GM12878 (cell line): ENCODE measurements at regions not wholly inside any gene's neighbourhood (a gene's known extent, or its start where the extent isn't known, plus 50 kb on each side); places are given as distances from the start of the nearest gene placed in this dataset.

ENCODE experiments used
- ATAC-seq: fragments of 200-7000 bp; cut with Tn5 transposase; 3 replicates; pipeline ENCODE4 v1.9.1; 2020; ENCODE audit warnings: mild to moderate bottlenecking, moderate library complexity
- BruUV-seq: library from RNA; stranded (reverse); fragments of 400-500 nt; replicated peaks from 2 replicates; lab custom pipeline; 2021; lab: Mats Ljungman, UMichigan
- CTCF ChIA-PET: fragments of 300-600 bp; sonication (Branson Sonifier 250); formaldehyde crosslinking; extraction: SDS; loops from one replicate; lab custom pipeline; 2021; ENCODE audit warnings: inconsistent platforms; lab: Yijun Ruan, JAX
- POLR2A ChIA-PET: fragments of 350-600 bp; formaldehyde crosslinking; extraction: SDS; loops from one replicate; lab custom pipeline; 2021; ENCODE audit warnings: inconsistent platforms; lab: Charles Lee
- RAD21 ChIA-PET: fragments of 300-600 bp; sonication (Branson Sonifier 250); formaldehyde crosslinking; loops from one replicate; lab custom pipeline; 2023; ENCODE audit warnings: antibody characterized with exemption; ENCODE audit not compliant: unreplicated experiment; lab: Charles Lee
- SMC1A ChIA-PET: fragments of 300-600 bp; sonication (Branson Sonifier 250); formaldehyde crosslinking; loops from one replicate; lab custom pipeline; 2023; ENCODE audit not compliant: unreplicated experiment, uncharacterized antibody; lab: Charles Lee
- DNase-seq: peaks from one replicate; pipeline ENCODE4 v3.0.0-alpha.2; 2011; ENCODE audit warnings: low read depth, low spot score
- FAIRE-seq: peaks from 3 replicates; lab custom pipeline; 2011; peaks lifted over from hg19 to GRCh38; lab: Jason Lieb, UNC
- H2AFZ ChIP-seq: 2 replicates; pipeline ENCODE4 v1.6.0; 2011; ENCODE audit warnings: low read depth, low read length, control low read depth; ENCODE audit not compliant: control insufficient read depth
- H3K27ac ChIP-seq: 2 replicates; pipeline ENCODE4 v1.5.1; 2011; ENCODE audit warnings: control low read depth; ENCODE audit not compliant: control insufficient read depth, insufficient read depth
- H3K27me3 ChIP-seq, 2 experiments: replicated peaks in 1 of 2; 2 replicates each; pipeline versions ENCODE4 v1.6.0 to v1.6.1; 2011; ENCODE audit warnings: low read length in 1 of 2; ENCODE audit not compliant: control insufficient read depth in 2 of 2, insufficient read depth in 2 of 2
- H3K36me3 ChIP-seq, 2 experiments: 2 replicates each; pipeline ENCODE4 v1.5.1; 2011; ENCODE audit warnings: low read length in 1 of 2; ENCODE audit not compliant: control insufficient read depth in 2 of 2, insufficient read depth in 2 of 2
- H3K4me1 ChIP-seq: 2 replicates; pipeline ENCODE4 v1.6.1; 2011; ENCODE audit warnings: mild to moderate bottlenecking, low read length, moderate library complexity, mixed read lengths; ENCODE audit not compliant: control insufficient read depth, insufficient read depth
- H3K4me2 ChIP-seq: 2 replicates; pipeline ENCODE4 v1.6.0; 2011; ENCODE audit warnings: control low read depth; ENCODE audit not compliant: control insufficient read depth, insufficient read depth
- H3K4me3 ChIP-seq: fragments of 200-600 bp; sonication (generic); 2 replicates; pipeline ENCODE4 v1.5.1; 2016
- H3K79me2 ChIP-seq: 2 replicates; pipeline ENCODE4 v1.6.0; 2011; ENCODE audit warnings: low read length; ENCODE audit not compliant: control insufficient read depth, insufficient read depth
- H3K9ac ChIP-seq: 2 replicates; pipeline ENCODE4 v1.8.0; 2011; ENCODE audit warnings: low read length, control low read depth, mixed read lengths; ENCODE audit not compliant: control insufficient read depth, insufficient read depth
- H3K9me3 ChIP-seq: replicated peaks from 3 replicates; pipeline ENCODE4 v1.5.1; 2011; ENCODE audit warnings: mild to moderate bottlenecking, low read length; ENCODE audit not compliant: control insufficient read depth, insufficient read depth
- H4K20me1 ChIP-seq: 2 replicates; pipeline ENCODE4 v1.6.0; 2011; ENCODE audit not compliant: control insufficient read depth, insufficient read depth
- BCLAF1 ChIP-seq: fragments of 450-650 bp; IDR thresholded peaks from 2 replicates; pipeline ENCODE4 v1.6.1; 2017; ENCODE audit warnings: antibody characterized with exemption, mild to moderate bottlenecking, moderate library complexity
- IRF4 ChIP-seq: IDR thresholded peaks from 2 replicates; pipeline ENCODE4 v1.6.1; 2011; ENCODE audit warnings: low read depth, low read length
- KDM1A ChIP-seq: fragments of 200-600 bp; sonication (generic); IDR thresholded peaks from 2 replicates; pipeline ENCODE4 v1.6.1; 2016; ENCODE audit warnings: borderline replicate concordance
- TCF7 ChIP-seq: IDR thresholded peaks from 2 replicates; pipeline ENCODE4 v1.6.1; 2014; ENCODE audit warnings: antibody characterized with exemption, borderline replicate concordance
- ZBTB33 ChIP-seq: fragments of 450-650 bp; IDR thresholded peaks from 2 replicates; pipeline ENCODE4 v1.6.1; 2017; ENCODE audit warnings: mild to moderate bottlenecking
- ZBTB4 ChIP-seq: fragments of 450-650 bp; formaldehyde crosslinking; IDR thresholded peaks from 2 replicates; pipeline ENCODE4 v1.4.0; 2022; ENCODE audit warnings: mild to moderate bottlenecking, moderate library complexity
- ZNF24 ChIP-seq: fragments of 450-650 bp; IDR thresholded peaks from 2 replicates; pipeline ENCODE4 v1.6.1; 2017; ENCODE audit warnings: antibody characterized with exemption, mild to moderate bottlenecking
- WGBS: methylation state at CpG from one replicate; pipeline ENCODE4 v1.1.6; 2016; ENCODE audit warnings: low lambda C conversion rate; ENCODE audit not compliant: insufficient replicate concordance, insufficient coverage; ENCODE audit errors: missing lambda C conversion rate; 5-methylcytosine and 5-hydroxymethylcytosine counted together
- in situ Hi-C: fragments of 300-500 bp; cut with MboI; formaldehyde crosslinking; loops from 9 replicates; pipeline ENCODE4 v1.14.3; 2018; ENCODE audit warnings: mixed read lengths
- intact Hi-C: fragments of 100-400 bp; cut with micrococcal nuclease; formaldehyde crosslinking; loops from one replicate; pipeline ENCODE4 v1.14.2; 2022; ENCODE audit not compliant: unreplicated experiment

GRCh38 chr2:128615571-128615970, 296.9 kb upstream of the HS6ST1 start (continued):
- TF ChIP-seq TCF7, result no peak
- TF ChIP-seq ZBTB4, result no peak
- no peak for TF ChIP-seq ZNF24
- TF ChIP-seq BCLAF1, result no peak
- TF ChIP-seq KDM1A, result no peak
- TF ChIP-seq IRF4, result no peak
- TF ChIP-seq, all 136 proteins: peak for 0

GRCh38 chr2:128617029-128617590, 298.4 kb upstream of the HS6ST1 start:
- ChIA-PET CTCF (no interaction called here), SMC1A (no interaction called here), POLR2A (no interaction called here), RAD21 (no interaction called here)
- in situ Hi-C loops (no loop called here), intact Hi-C loops (no loop called here)
- H3K4me1 ChIP-seq, result no peaks in the 10 kb centered on the region
- no peak overlapping the region for H3K27ac ChIP-seq
- H3K4me2 ChIP-seq, result no peak overlapping the region
- H4K20me1 ChIP-seq, result no peaks in the 10 kb centered on the region
- H3K79me2 ChIP-seq, result no peaks in the 10 kb centered on the region
- BruUV-seq, result no TSS peak
- H3K27me3 ChIP-seq, result peaks cover 0 to 2% of the 10 kb centered on the region in 2 experiments; a peak in 1 of 4 replicates
- TF ChIP-seq ZBTB4, result no peak
- no peak for TF ChIP-seq ZBTB33
- DNase-seq (no peak), ATAC-seq (no peak), FAIRE-seq (no peak)
- H3K36me3 ChIP-seq, result no peaks in the 10 kb centered on the region
- H3K9me3 ChIP-seq, result no peaks in the 10 kb centered on the region
- no peak overlapping the region for H3K4me3 ChIP-seq
- no peak overlapping the region for H3K9ac ChIP-seq
- H2AFZ ChIP-seq, result no peak overlapping the region
- WGBS, result 12% methylated on average over 6 of the region's 6 CpGs
